LNCAP (cell line): ENCODE measurements at regions not wholly inside any gene's neighbourhood (a gene's known extent, or its start where the extent isn't known, plus 50 kb on each side); places are given as distances from the start of the nearest gene placed in this dataset.

Experiments used
- TF ChIP-seq, protein P1 (sequence below): fragments of 450-650 bp; IDR thresholded peaks from 2 replicates; pipeline ENCODE4 v1.5.1; 2017; ENCODE audit warnings: mild to moderate bottlenecking

DNA sequence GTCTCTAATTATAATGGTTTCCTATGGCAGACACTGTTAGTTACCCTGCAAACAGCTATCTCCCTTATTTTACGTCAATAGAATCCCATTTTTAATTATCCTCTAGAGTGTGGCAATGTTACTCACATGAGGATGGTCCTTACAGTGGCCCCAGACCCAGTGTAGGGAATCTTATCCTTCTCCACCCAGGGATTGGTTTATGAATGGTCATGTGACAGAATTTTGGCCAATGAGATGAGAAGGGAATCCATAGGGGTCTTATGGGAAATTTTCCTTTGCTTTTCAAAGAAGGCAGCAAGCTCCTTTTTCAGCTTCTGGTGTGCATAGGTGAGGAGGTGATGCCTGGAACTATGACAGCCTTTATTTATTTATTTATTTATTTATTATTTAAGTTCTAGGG lies 59.0 kb upstream of the HUNK start:
- TF ChIP-seq, protein P1, sequence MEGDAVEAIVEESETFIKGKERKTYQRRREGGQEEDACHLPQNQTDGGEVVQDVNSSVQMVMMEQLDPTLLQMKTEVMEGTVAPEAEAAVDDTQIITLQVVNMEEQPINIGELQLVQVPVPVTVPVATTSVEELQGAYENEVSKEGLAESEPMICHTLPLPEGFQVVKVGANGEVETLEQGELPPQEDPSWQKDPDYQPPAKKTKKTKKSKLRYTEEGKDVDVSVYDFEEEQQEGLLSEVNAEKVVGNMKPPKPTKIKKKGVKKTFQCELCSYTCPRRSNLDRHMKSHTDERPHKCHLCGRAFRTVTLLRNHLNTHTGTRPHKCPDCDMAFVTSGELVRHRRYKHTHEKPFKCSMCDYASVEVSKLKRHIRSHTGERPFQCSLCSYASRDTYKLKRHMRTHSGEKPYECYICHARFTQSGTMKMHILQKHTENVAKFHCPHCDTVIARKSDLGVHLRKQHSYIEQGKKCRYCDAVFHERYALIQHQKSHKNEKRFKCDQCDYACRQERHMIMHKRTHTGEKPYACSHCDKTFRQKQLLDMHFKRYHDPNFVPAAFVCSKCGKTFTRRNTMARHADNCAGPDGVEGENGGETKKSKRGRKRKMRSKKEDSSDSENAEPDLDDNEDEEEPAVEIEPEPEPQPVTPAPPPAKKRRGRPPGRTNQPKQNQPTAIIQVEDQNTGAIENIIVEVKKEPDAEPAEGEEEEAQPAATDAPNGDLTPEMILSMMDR: no peak

DNA sequence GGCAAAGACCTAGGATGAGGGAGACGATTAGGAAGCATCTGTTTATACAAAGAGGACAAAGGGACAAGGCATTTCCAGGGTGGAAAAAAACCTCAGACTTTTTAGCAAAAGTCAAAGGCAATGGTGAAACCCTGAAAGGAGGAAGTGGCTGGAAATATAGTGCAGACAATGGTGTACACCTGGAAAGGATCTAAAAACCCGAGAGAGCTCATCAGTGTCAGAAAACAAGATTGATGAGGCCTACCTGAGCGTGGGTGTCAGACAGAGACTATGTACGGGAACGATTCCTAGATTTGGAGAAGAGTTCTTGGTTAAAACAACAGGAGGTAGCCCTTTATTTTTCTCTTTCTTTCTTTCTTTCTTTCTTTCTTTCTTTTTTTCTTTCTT lies 68.8 kb upstream of the HUNK start:
- TF ChIP-seq, protein P1: no peak

DNA sequence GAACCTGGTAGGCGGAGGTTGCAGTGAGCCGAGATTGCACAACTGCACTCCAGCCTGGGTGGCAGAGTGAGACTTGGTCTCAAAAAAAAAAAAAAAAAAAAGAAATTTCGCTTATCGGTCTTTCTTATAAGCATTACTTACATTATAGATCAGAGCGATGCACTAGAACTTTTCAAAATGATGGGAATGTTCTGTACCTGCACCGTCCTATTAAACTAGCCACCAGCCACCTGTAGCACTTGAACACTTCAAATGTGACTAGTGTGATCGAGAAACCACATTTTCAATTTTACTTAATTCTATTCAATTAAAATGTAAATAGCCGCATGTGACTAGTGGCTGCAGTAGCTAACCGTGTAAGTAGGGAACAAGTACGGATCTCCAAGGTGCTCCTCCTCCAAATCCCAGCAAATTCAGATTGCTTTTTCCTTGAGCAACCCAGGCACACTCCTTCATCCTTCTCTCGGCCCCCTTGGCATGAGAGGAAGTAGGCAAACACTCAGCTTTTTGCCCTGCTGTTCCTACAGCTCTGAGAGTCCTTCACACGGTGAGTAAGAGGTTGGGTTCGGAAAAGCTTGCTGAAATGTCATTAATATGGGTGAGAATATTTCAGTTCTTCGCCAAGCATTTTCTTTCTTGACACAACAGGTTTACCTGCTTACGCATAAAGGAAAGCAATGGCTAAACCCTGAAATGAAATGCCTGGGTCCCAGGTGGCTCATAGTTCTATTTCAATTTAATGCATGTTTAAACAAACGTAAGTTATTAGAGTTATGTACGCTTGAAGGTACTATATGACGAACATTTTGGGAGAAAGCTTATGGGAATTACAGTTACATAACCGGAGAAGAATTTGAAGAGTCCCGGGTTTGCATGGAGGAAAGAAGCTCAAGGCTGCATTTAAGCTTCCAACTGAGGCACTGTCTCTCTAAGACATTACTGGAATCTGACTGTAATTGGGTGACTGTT lies 69.5 kb upstream of the HUNK start:
- TF ChIP-seq, protein P1: no peak

DNA sequence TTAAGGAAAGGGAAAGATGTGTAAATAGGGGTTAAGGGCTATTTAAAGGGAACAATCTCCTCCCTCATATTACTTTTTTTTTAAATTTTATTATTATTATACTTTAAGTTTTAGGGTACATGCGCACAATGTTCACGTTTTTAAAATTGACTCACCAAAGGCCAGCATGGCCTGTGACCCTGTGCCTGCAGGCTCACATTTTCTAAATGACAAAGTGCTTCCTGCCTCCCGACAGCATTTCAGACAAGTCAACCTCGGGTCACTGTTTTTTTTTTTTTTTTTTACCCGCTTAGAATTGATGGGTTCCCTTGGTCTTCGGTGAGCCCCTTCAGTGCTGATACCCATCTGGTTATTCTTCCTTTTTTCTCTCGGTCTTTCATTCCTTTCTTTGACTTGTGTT lies 70.4 kb upstream of the SCAF4 start:
- TF ChIP-seq, protein P1: no peak

DNA sequence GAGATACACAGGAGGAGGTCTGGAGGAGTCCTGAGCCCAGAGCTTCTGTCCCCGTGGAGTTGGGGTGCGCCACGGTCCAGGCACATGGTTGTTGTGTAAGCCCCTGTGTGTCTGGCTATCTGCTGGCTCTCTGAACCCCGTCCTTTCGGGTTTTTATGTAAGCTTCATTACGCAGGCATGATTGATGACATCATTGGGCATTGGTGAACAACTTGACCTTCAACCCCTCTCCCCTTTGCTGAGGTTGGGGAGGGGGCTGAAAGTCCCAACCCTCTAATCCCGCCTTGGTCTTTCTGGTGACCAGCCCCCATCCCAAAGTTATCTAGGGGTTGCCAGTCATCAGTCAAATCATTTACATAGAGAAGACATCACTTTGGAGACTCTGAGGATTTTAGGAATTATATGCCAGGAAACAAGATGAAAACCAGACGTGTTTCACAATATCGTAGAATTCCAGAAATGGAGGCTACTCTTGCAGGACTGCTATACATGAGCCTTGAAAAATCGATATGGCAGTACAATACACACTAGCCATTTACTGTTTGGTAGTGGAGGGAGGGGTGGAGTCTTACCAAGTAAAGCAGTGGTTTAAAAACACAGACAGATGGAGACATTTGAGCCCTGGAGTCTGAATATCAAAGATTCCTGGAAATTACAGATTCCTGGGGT lies 69.8 kb upstream of the SCAF4 start:
- TF ChIP-seq, protein P1: no peak

DNA sequence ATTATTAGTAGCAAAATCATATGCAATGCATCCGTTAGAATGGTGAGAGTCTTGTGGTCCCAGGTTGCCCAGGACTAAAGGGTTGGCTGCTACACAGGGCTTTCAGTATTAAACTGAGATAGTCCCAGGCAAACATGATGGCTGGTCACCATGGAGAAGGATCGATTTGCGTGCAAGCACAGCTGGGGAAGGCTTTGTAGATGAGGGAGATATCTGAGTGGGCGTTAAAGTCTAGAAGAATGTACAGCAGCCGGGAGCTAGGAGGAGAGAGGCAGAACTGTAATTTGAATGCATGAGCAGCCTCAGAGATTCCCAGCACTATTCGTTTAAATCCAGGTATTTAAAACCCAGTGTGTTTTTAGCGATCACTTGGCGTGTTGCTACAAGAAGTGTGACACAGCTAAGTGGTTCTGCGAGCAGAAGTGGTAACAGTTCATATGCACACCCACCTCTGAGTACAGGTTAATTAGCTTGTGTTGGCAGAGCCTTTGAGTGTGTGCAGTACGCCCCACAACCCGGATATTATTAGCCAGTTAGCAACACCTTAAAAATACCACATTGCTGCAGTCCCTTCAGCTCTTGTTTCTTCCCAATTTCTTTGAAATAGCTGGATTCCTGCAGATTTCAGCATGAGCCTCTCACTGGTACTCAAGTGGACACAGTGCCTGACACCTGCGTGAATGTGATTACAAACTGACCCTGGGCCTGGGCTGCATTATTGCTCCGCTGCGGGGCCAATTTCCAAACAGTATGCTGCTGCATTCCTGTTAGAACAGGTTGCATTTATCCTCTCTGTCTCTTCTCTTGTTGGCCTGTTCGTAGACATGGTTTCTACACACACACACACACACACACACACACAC lies 67.2 kb upstream of the SCAF4 start:
- TF ChIP-seq, protein P1: no peak

DNA sequence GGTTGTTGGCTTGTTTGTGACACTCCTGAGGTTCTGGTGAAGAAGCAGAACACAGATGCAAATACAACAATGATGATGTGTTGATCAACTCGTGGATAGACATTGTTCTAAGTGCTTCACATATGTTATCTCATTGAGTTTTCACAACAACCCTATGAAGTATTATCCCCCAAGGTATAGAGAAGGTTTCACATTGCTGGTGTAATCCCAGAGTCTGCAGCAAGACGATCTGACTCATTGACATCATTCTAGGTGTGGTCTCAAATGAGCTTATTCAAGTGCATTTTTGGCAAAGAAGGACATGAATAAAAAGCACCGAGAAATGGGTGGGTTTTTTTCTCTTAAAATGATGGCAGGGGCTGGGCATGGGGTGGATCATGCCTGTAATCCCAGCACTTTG lies 64.1 kb upstream of the SCAF4 start:
- TF ChIP-seq, protein P1: no peak
